ENCODE measurements at regions not wholly inside any gene's neighbourhood (a gene's known extent, or its start where the extent isn't known, plus 50 kb on each side); places are given as distances from the start of the nearest gene placed in this dataset.

DNA sequence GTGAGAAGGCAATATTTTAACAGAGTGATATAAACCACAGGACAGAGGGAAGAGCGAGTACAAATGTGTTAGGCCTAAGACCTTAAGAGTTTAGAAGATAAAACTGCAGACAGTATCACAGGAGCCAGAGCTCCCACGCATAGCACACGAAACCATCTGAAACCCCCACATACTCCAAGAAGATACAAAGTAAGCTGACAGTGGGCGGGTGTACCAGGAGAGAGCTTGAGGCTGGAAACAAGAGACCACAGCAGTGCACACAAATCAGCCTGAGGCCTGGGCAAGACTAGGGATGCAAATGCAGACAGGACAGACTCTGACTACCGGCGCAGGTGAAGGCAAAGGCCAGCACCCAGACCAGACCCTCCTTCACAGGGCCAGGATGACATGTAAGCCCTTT lies 54.1 kb upstream of the ARHGAP24 start:
- Histone ChIP-seq H3K9ac (ENCODE audit: insufficient read depth in 1 of 2, low read length in 2 of 2) (no peak overlapping the region), H3K36me3 (ENCODE audit: control insufficient read depth in 4 of 4, insufficient read depth in 4 of 4, low read length in 4 of 4) (no peaks in the 10 kb centered on the region), H3K27me3 (ENCODE audit: control insufficient read depth in 3 of 3, insufficient read depth in 3 of 3, low read length in 2 of 3) (no peaks in the 10 kb centered on the region), H3K27ac (ENCODE audit: low read depth in 1 of 2, low read length in 1 of 2) (no peak overlapping the region), H3K4me1 (ENCODE audit: control insufficient read depth in 5 of 5, insufficient read depth in 5 of 5, low read length in 5 of 5) (peaks cover 0 to 5% (median 0%) of the 10 kb centered on the region in 5 donors), H3K9me3 (ENCODE audit: control insufficient read depth in 4 of 4, insufficient read depth in 3 of 4, low read length in 3 of 4) (no peaks in the 10 kb centered on the region), H3K4me3 (no peak overlapping the region)
- TF ChIP-seq, protein P1, sequence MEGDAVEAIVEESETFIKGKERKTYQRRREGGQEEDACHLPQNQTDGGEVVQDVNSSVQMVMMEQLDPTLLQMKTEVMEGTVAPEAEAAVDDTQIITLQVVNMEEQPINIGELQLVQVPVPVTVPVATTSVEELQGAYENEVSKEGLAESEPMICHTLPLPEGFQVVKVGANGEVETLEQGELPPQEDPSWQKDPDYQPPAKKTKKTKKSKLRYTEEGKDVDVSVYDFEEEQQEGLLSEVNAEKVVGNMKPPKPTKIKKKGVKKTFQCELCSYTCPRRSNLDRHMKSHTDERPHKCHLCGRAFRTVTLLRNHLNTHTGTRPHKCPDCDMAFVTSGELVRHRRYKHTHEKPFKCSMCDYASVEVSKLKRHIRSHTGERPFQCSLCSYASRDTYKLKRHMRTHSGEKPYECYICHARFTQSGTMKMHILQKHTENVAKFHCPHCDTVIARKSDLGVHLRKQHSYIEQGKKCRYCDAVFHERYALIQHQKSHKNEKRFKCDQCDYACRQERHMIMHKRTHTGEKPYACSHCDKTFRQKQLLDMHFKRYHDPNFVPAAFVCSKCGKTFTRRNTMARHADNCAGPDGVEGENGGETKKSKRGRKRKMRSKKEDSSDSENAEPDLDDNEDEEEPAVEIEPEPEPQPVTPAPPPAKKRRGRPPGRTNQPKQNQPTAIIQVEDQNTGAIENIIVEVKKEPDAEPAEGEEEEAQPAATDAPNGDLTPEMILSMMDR (IDR thresholded peaks at IDR 0.05; ENCODE audit: control extremely low read depth, extremely low read depth): no peak
- no peak for ATAC-seq (ENCODE audit: insufficient read depth, low FRiP score)
- WGBS, 2 donors: 87 to 91% methylated on average over 6 of the region's 6 CpGs
- DNase-seq: no peak

DNA sequence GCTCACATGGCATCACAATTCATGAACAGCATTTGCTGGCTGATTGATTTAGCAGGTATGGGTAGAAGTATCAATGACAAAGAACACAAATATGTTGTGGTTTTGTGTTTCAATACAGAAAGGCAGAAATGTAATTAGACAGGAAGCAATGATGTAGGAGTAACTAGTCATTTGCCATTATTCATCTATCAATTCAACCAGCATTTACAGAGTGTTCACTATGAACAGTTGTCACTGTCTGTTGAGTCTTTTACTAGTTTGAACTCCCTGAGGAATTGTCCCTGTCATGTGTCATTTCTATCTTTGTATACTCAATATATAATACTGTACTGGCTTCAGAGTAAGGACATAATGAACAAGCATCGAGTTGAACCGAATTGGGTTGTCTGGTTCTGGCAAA lies 51.5 kb upstream of the ARHGAP24 start:
- DNase-seq (no peak), ATAC-seq (ENCODE audit: insufficient read depth, low FRiP score) (no peak)
- WGBS, 2 donors: 87 to 92% methylated on average over 2 of the region's 2 CpGs
- Histone ChIP-seq H3K27me3 (ENCODE audit: control insufficient read depth in 3 of 3, insufficient read depth in 3 of 3, low read length in 2 of 3) (no peaks in the 10 kb centered on the region), H3K36me3 (ENCODE audit: control insufficient read depth in 4 of 4, insufficient read depth in 4 of 4, low read length in 4 of 4) (no peaks in the 10 kb centered on the region), H3K27ac (ENCODE audit: low read depth in 1 of 2, low read length in 1 of 2) (no peak overlapping the region), H3K4me3 (no peak overlapping the region), H3K9ac (ENCODE audit: insufficient read depth in 1 of 2, low read length in 2 of 2) (no peak overlapping the region), H3K4me1 (ENCODE audit: control insufficient read depth in 5 of 5, insufficient read depth in 5 of 5, low read length in 5 of 5) (peaks cover 0 to 5% (median 0%) of the 10 kb centered on the region in 5 donors), H3K9me3 (ENCODE audit: control insufficient read depth in 4 of 4, insufficient read depth in 3 of 4, low read length in 3 of 4) (no peaks in the 10 kb centered on the region)
- TF ChIP-seq, protein P1 (IDR thresholded peaks at IDR 0.05; ENCODE audit: control extremely low read depth, extremely low read depth): no peak
